DMS53 treated with DMSO at 0.1 percent for 48 hours (cell line): ENCODE measurements at regions not wholly inside any gene's neighbourhood (a gene's known extent, or its start where the extent isn't known, plus 50 kb on each side); places are given as distances from the start of the nearest gene placed in this dataset.
"Not testable (repeated sequence)": the region's sequence is repeated elsewhere in the genome, so short reads cannot be mapped to it uniquely, and the experiment has no call there.

Experiments used
- DNase-seq: peaks from one replicate; lab custom pipeline; 2025; ENCODE audit not compliant: unreplicated experiment; lab: John Stamatoyannopoulos, UW

- DNase-seq: no peak
Observed at GRCh38 chr4:146076081-146076480, 99.4 kb upstream of the LSM6 start.

GRCh38 chr4:146073517-146073916 lies 102.0 kb upstream of the LSM6 start:
- no peak for DNase-seq

GRCh38 chr4:146072376-146072775 lies 103.1 kb upstream of the LSM6 start:
- DNase-seq: no peak

GRCh38 chr4:146071390-146071789 lies 104.1 kb upstream of the LSM6 start:
- DNase-seq: no peak

- DNase-seq: no peak
Observed at GRCh38 chr4:146063143-146063542, 112.4 kb upstream of the LSM6 start.

GRCh38 chr4:146062340-146062739 lies 113.2 kb upstream of the LSM6 start:
- DNase-seq: no peak

GRCh38 chr4:146061610-146062334 lies 113.7 kb upstream of the LSM6 start:
- DNase-seq: no peak

GRCh38 chr4:146059865-146060264 lies 115.7 kb upstream of the LSM6 start:
- DNase-seq: peak; percentile 47

GRCh38 chr4:146059151-146059550 lies 116.4 kb upstream of the LSM6 start:
- DNase-seq: no peak

GRCh38 chr4:146058531-146058930 lies 117.0 kb upstream of the LSM6 start:
- DNase-seq: no peak

GRCh38 chr4:146054676-146055075 lies 116.1 kb upstream of the ZNF827 start:
- no peak for DNase-seq

- no peak for DNase-seq
Observed at GRCh38 chr4:146053891-146054290, 115.3 kb upstream of the ZNF827 start.

GRCh38 chr4:146051728-146052391 lies 113.2 kb upstream of the ZNF827 start:
- DNase-seq: no peak

GRCh38 chr4:146051223-146051622 lies 112.6 kb upstream of the ZNF827 start:
- no peak for DNase-seq

GRCh38 chr4:146049802-146050201 lies 111.2 kb upstream of the ZNF827 start:
- no peak for DNase-seq

GRCh38 chr4:146047768-146048167 lies 109.1 kb upstream of the ZNF827 start:
- not testable (repeated sequence) for DNase-seq

- DNase-seq: no peak
Observed at GRCh38 chr4:146041139-146042004, 102.7 kb upstream of the ZNF827 start.

- no peak for DNase-seq
Observed at GRCh38 chr4:146040623-146041022, 102.0 kb upstream of the ZNF827 start.

- DNase-seq: peak; percentile 8
Observed at GRCh38 chr4:146033149-146033548, 94.5 kb upstream of the ZNF827 start.

- DNase-seq: peak; percentile 4
Observed at GRCh38 chr4:146032234-146032860, 93.7 kb upstream of the ZNF827 start.
